DMS79 (cell line): ENCODE measurements at regions not wholly inside any gene's neighbourhood (a gene's known extent, or its start where the extent isn't known, plus 50 kb on each side); places are given as distances from the start of the nearest gene placed in this dataset.
"Not testable (repeated sequence)": the region's sequence is repeated elsewhere in the genome, so short reads cannot be mapped to it uniquely, and the experiment has no call there.

Experiments
- DNase-seq: peaks from one replicate; lab custom pipeline; 2025; lab: John Stamatoyannopoulos, UW

DNA sequence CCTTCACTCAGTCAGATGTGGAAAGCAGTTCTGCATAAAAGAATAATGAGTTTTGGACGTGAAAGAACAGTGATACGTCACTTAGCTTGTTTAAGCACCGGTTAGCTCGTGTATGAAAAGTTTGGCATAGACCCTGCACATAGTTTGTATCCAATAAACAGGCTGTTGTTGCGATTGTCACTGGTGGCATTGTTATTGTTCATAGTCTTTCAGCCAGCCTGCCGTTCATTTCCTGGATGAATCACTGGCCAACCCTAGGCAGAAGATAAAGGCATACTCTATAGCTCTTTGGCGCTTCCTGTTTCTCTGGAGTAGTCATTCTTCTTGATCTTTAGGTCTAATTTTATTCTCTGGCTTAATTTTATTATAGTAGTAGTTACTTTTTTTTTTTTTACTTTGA is 57.8 kb upstream of the ANKRD30A start:
- no peak for DNase-seq

DNA sequence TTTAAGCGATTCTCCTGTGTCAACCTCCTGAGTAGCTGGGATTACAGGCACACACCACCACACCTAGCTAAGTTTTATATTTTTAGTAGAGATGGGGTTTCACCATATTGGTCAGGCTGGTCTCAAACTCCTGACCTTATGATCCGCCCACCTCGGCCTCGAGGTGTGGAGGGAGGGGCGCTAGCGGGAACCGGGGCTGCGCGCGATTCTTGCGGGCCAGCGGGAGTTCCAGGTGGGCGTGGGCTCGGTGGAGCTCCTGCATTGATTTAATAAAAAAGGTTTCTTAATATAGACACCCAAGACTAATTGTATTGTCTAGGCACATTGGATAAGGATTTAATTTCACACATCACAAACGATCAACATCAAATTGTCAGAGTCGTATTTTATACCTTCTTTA is 63.1 kb upstream of the ANKRD30A start:
- not testable (repeated sequence) for DNase-seq

DNA sequence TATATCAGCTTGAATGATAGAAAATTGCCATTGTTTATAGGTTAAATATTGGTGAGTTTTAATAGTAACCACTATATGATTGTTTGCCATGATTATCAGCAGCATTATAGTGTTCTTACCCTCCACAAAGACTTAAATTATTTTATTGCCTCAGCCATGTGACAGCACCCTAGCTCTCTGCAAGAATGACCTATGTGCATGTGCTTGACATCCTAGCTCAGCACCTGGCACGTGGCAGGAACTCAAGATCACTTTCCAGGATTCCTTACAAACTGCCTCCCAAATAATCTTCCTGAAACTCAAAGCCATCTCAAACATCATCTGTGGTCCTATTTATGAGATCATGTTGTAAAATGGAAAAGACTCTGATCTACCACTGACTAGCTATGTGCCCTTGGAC is 68.1 kb upstream of the ANKRD30A start:
- DNase-seq: no peak

DNA sequence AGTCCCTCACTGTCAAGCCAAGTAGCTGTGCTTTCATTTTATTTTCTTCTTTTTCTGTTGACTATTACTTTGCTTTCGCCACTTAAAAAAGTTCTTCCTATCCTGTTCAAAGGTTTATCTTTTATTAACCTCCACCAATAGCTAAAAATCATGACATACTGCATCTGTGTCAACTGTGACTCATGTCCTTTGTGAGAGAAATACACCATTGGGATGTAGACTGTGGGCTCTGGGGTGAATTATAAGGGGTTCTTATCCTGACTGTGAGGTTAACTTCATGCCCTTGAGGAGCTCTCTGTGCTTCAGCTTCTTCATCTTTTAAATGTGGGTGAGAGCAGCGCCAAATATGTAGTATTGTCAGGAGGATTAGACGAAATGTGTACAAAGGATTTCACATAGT is 71.9 kb upstream of the ANKRD30A start:
- no peak for DNase-seq

DNA sequence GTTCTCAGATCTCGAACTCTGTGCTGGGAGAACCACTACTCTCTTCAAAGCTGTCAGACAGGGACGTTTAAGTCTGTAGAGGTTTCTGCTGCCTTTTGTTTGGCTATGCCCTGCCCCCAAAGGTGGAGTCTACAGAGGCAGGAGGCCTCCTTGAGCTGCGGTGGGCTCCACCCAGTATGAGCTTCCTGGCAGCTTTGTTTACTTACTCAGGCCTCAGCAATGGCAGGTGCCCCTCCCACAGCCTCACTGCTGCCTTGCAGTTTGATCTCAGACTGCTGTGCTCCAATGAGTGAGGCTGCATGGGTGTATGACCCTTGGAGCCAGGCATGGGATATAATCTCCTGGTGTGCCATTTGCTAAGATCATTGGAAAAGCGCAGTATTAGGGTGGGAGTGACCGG is 75.4 kb upstream of the ANKRD30A start:
- DNase-seq: not testable (repeated sequence)

DNA sequence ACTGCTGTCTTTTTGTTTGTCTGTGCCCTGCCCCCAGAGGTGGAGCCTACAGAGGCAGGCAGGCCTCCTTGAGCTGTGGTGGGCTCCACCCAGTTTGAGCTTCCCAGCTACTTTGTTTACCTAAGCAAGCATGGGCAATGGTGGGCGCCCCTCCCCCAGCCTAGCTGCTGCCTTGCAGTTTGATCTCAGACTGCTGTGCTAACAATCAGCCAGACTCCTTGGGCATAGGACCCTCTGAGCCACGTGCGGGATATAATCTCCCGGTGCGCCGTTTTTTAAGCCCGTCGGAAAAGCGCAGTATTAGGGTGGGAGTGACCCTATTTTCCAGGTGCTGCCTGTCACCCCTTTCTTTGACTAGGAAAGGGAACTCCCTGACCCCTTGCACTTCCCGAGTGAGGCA is 81.1 kb upstream of the ANKRD30A start:
- not testable (repeated sequence) for DNase-seq

DNA sequence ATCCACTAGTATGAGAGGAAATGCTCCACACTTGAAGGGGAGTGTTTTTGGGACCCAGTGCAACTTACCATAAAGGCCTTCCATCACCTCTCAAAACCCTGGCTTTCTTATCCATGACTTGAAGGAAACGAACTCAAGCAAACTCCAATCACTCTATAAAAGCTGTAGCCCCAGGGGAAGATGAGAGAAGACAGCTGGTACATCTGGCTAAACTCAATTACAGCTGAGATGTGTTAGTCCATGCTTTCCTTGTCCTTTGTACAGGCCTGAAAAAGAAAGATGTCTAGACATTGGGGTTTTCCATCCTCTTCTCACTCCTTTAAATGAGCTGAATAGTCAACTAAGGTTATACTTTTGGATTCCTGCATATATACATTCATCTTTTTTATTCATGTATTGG is 89.5 kb upstream of the ANKRD30A start:
- DNase-seq: no peak

DNA sequence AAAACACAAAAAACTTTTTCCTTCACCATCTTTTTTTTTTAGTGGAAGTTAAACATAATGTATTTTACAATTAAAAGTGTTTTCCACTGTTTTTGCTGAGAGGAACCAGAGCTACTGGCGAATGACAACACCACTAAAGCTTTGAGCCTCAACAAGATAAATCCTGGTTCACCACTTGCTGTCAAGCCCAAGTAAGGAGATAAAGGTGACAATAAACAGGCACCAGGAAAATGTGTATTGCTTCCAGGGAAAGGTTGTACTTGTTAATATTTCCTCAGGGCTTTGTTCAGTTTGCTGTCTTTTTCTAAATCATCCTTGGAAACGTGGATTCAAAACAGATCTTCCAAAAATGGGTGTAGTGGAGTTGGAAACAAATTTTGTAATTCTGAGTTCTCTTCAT is 109.9 kb upstream of the ANKRD30A start:
- DNase-seq: no peak

DNA sequence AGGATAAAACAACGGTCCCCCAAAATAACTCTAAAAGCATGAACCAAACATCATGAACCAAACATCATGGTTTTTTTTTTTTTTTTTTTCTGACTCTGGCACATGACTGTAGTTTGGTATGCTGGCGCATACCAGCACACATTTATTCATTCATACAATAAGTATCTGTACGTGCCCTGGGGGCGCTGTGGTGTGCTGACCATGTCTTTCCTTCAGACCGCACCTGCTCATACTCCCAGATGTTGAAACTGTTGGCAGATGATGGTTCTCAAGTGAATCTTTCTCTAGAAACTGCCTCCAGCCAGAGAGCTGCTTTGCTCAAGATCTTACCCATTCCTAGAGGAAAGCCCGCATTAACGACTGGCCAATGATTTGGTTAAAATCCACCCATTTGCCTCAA is 114.7 kb upstream of the ANKRD30A start:
- DNase-seq: no peak

DNA sequence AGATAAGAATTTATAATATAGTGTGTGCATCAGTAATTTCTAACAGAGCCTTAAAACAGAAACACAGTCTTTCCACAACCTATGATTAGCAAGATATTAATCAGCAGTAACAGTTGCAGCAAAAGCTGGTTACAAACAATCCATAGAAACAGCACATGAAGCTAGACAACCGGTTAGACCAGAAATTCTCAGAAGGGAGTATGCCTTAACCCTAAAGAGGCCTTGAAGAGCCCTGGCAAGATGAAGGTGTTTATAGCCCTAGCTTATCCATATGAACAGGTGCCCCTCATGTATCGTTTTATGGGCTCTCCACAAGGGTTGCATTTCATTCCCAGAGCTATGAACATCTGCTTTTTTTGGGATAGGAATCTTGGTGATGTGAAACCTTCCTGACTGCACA is 117.1 kb upstream of the ANKRD30A start:
- DNase-seq: not testable (repeated sequence)

DNA sequence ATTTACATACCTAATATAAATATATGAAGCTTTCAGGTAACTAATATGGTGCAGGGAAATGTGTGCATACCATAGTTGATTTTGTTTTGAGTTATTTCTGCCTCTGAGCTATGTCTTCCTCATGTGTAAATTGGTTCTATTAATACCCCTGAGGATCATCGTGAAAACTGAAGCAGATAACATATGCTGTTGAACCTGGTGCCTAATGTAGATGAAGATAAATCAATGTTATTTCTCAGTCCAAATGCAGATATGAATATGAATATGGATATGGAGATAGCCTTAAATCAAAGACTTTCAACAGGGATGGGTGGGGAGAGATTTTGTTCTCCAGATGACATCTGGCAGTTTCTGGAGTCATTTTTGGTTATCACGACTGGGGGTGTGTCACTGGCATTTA is 122.3 kb upstream of the ANKRD30A start:
- no peak for DNase-seq

DNA sequence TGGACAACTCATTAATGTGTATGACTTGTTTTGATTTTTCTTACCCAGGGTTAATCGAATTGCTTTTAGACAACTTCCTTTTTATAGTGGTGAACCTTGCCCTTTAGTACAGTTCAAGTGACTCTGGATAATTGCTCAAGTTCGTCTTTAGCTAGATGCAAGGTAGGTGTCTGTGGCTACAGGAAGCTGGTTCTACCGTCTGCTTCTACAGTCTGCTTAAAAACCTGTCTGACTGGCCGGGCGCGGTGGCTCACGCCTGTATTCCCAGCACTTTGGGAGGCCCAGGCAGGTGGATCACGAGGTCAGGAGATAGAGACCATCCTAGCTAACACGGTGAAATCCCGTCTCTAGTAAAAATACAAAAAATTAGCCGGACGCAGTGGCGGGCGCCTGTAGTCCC is 129.6 kb upstream of the ANKRD30A start:
- not testable (repeated sequence) for DNase-seq

DNA sequence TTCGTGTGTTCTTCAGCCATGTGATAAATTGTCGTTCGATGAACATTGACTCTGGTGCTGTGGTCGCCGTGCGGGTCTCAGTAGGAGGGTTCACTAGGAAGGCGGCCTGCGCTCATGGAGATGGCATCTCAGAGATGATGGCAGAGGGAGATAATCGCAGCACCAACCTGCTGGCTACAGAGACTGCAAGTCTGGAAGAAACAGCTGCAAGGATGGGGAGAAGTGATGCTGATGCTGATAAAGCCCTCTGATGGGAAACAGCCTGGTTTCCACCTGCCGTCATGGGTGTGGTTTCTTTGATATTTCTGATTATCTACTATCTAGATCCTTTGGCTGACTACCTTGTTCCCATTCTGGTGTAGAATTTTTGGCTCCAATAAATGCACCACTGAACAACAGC is 130.5 kb upstream of the ANKRD30A start:
- DNase-seq: no peak

DNA sequence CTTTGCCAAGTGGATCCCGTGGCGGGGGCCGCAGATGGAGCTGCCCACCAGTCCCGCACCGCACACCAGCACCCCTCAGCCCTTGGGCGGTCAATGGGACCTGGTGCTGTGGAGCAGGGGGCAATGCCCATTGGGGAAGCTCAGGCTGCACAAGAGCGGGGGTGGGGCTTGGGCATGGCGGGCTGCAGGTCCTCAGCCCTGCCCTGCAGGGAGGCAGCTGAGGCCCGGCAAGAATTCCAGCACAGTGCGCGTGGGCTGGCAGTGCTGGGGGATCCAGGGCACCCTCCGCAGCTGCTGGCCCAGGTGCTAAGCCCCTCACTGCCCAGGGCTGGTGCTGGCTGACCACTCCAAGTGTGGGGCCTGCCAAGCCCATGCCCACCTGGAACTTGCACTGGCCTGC is 136.2 kb upstream of the ANKRD30A start:
- DNase-seq: no peak

DNA sequence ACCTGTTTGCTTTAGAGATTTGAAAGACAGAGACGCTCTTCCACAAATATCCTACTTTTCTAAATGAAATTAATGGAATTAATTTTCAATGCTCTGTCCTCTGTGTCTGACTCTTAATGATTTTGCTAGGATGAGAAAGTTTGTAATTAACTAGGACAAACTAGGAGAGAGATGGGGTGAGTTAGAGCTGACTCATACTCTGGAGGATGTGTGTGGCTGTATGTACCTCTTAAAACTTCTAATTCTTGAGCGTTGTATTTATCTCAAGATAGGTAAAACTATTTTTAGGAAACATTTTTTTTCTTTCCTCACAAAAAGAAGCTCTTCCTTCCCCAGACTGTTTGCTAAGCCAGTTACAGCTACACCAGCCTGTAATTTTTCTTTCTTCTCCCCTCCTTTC is 178.8 kb upstream of the ANKRD30A start:
- no peak for DNase-seq

DNA sequence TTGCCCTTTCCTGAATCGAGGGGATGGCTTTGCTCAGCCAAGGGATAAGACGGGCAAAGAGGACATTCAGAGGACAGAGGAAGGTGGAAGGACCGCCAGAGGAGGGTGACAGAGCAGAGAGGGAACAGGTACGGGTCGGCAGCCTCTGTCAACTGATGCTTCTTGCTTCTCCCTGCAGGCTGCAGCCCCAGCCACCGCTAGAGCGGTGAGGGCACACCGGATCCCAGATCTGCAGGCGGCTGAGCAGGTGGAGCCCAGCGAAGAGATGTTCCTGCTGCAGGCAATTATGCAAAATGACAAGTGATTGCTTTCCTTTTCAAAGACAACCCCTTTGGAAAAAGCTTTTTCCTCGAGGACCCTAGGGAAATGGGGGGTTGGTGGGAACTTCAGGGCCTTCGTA is 181.9 kb upstream of the ANKRD30A start:
- DNase-seq: no peak

DNA sequence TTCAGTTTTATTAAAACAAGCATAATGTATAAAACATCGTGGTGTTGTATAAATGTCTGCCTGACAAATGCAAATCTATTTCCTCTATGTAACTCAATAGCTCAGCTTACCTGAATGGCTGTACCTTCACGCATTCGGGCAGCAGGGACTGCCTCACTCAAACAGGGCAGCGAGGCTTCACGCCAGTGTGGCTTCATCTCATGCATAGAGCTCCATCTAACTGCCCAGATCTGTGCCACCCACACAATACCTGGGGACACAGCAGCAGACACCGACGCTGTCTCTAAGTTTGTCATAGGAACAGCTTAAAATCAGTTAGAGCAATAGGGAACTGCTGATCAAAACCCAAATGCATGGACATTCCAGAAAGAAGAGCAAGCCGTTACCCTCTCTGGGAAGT is 182.8 kb upstream of the ANKRD30A start:
- DNase-seq: no peak

DNA sequence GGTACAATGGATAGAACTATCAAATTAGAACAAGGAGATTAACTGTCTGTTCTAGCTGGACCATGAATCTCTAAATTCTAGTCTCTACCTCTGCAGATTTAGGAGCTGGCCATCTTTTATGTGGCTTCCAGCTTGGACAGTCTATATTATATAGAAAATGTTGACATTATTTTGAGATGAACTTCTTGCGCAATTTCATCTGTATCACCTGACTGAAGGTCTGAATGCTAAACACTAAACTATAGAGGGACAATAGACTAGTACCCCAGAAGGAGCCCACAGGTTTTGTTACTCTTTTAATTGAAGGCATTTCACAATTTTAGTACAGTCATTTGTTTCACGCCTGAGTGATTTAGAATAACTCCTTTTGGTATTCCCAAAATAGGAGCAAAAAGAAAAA is 222.4 kb upstream of the ANKRD30A start:
- no peak for DNase-seq

DNA sequence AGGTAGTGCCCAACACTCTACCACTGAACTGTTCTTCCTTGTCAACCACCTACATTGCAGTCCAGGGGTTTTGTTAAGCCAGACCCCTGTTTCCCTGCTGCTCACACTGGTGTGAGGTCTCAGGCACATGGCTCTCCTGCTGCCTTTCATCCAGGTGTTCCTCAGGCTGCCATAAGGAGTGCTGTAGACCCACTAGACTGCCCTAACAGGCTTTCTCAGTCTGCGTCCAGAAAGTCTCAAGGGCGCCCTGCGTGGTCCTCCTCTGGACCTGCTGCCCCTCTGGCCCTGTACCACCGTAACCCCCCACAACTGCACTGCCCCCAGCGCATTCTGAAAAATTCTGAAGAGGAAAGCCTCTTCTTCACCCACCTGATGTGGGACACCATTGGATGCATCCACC is 225.7 kb upstream of the ANKRD30A start:
- no peak for DNase-seq

DNA sequence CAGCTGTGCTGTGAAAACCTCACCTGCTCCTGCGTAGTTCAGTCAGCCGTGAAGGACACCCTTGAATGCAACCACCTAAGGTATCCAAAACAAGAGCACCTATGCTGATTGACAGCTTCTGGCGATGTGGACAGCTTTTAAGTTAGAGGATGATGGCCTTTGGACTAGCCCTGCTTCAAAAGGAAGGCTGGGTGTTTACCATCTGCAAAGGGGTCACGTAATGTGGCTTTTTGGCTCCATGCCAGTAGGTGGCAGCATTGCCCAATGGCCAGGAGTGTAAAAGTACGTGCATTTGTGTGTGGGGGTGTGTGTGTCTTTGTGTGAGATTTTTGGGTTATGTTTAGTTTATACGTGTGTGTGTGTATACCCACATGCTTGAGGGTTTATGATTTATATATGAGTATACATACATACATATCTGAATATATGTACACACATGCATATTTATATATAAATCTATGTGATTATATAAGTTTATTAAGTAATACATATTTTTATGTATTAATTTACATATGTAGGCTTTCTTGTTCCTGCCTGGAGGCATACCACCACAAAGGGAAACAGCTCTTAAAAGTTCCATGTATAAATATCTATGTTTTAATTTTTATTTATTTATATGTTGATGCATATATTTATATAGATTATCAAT is 236.3 kb upstream of the ANKRD30A start:
- no peak for DNase-seq

DNA sequence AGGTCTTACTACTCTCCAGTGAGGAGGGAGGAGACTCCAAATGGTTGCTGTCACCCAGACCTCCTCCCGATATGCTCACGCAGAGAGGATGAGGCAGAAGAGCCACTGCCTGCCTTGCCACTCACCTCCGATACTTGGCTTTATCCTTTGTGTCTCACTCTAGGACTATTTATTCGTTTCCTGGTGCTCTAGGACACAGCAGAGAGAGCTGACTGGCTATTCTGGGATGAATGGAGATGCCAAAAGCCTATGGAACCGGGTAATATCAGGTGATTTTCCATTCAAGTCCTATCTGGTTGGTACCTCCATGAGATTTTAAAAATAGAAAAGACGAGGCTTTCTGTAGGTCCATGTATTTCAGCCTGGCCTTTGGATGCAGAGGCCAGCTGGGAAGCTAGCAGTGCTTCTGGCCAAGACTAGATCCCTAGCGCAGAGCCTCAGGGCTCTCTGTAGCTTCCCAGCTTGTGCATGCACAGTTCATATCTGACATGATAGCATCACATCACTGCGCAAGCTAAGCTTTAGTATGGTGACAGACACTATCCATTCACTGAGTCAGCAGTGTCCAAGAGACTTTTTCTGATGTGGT is 239.0 kb upstream of the ANKRD30A start:
- DNase-seq: no peak

DNA sequence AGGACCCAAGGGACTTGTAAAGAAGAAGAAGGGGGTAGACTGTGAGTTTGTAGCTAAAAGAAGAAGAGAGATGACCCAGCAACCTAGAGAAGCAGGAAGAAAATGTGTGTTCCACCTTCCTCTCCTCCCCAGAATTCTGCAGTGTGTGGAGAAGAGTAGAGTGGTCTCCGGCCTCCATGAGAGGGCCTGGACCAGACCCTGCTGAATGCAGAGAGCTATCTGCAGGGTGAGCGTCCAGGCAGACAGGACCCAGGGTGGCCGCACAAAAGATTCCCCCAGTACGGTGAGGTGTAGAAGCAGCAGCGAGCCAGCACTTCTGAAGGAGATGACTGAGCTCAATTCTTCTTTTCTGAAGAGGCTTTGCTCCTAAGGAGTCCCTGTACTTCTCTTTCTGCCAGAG is 239.7 kb upstream of the ANKRD30A start:
- DNase-seq: no peak

DNA sequence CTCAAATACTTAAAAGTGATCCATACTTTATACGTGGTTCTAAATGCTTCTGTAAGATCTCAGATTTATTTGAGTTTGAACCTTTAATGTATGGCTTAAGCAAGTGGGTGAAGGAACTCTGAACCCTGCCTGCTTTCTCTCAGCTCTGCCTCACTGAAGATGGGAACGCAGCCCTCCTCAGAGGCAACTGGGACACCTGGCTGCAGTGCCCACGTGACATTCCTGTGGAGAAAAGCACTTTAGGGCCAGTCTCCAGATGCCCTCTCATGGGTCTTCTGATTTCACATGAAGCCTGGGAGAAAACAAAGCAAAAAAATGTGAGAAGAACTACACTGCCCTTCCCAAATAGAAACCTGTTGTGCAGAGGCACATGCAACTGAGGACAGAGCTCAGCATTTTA is 242.6 kb upstream of the ANKRD30A start:
- no peak for DNase-seq

DNA sequence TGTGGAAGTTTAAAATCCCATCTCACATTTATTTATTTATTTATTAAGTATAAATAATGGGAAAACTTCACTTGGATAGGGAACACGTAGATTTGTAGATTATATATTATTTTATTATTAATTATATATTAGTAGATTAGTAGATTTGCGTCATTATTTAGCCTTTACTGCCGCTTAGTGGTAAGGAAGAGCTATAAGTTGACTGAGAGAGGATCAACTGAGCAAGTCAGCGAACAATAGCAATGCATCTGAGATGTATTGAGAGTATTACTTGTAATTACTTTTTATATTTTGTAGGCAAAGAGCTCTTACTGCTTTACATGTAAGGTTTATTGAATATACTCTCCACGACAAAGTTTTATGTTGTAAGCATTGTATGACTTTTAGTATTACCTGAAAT is 244.5 kb upstream of the ANKRD30A start:
- no peak for DNase-seq
